GM12864 (cell line): ENCODE measurements at regions not wholly inside any gene's neighbourhood (a gene's known extent, or its start where the extent isn't known, plus 50 kb on each side); places are given as distances from the start of the nearest gene placed in this dataset.
A peak's percentile ranks its signal among the peaks of the same experiment; 100 is the strongest.
"Not testable (repeated sequence)": the region's sequence is repeated elsewhere in the genome, so short reads cannot be mapped to it uniquely, and the experiment has no call there.

Experiments used
- DNase-seq: peaks from one replicate; pipeline ENCODE4 v3.0.0-alpha.2; 2011; ENCODE audit warnings: low read depth
- H3K4me3 ChIP-seq: 2 replicates; pipeline ENCODE4 v1.5.1; 2011; ENCODE audit warnings: mild to moderate bottlenecking, low read depth, low read length, control low read depth
- CTCF ChIP-seq: IDR thresholded peaks from 2 replicates; pipeline ENCODE4 v1.5.1; 2011; ENCODE audit warnings: low read depth, mild to moderate bottlenecking, moderate library complexity, low read length, control low read depth, inconsistent platforms; ENCODE audit errors: missing control alignments

DNA sequence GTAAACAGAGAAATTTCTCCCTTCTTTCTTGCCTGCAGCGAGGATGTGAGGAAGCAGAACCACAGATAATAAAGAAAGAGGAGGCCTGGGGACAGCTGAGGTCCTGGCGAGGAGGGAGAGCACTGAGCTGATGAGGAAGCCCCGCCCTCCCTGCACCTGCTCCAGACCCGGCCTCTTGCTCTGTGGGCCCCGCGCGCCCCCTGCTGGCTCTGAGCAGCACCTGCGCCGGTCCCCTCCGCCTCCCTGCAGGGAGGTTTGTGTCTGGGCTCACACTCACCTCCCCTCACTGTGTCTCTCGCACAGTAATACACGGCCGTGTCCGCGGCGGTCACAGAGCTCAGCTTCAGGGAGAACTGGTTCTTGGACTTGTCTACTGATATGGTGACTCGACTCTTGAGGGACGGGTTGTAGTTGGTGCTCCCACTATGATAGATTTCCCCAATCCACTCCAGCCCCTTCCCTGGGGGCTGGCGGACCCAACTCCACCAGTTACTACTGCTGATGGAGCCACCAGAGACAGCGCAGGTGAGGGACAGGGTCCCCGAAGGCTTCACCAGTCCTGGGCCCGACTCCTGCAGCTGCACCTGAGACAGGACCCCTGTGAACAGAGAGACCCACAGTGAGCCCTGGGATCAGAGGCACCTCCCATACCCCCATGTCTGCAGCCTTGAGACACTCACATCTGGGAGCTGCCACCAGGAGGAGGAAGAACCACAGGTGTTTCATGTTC is 485.4 kb downstream of the TMEM121 start:
- DNase-seq, H3K4me3 ChIP-seq: not testable (repeated sequence)
- TF ChIP-seq CTCF = peak; percentile 34

DNA sequence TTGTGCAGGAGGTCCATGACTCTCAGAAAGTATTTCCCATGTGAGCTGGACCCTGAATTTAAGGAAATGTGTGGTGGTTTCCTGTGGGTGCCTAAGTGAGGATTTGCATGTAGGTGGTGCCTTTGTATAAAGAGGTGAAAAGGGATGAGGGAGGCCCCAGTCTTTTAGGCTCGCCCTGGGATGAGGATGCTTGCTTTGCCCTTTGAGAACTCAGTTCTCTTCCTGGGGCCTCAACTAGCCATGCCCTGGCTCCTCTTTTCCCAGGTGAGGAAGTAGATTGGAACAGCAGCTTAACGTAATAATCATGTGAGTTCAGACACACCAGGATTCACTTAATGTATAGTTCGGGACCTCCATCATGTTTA is 486.0 kb downstream of the TMEM121 start:
- not testable (repeated sequence) for DNase-seq, H3K4me3 ChIP-seq

DNA sequence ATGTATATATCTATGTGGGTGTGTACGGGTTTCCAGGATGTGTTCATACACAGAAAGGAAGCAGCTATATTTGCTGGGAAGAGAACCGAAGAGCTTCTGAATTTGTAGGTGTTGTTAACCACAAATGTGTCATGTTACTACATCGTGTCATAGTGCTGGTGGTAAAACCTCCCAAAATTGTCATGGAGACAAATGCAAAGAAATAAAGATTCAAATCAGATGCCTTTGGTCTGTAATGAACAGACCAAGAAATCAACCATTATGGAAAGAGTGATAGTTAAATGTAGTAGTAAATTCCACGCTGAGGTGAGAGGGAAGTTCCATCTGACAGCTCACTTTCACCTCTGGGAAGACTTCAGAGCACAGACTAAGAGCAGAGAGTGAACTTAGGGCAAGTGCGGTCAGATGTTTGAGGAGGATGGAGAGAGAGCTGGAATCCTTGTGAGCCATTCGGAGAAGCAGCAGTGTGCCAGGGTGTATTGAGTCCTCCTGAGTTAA is 487.5 kb downstream of the TMEM121 start:
- no peak overlapping the region for H3K4me3 ChIP-seq

GRCh38 chr14:106017952-106018351 is 491.6 kb downstream of the TMEM121 start:
- H3K4me3 ChIP-seq, DNase-seq: not testable (repeated sequence)

More for the DNA sequence above, 487.5 kb downstream of the TMEM121 start:
- DNase-seq = no peak
- TF ChIP-seq CTCF = no peak

DNA sequence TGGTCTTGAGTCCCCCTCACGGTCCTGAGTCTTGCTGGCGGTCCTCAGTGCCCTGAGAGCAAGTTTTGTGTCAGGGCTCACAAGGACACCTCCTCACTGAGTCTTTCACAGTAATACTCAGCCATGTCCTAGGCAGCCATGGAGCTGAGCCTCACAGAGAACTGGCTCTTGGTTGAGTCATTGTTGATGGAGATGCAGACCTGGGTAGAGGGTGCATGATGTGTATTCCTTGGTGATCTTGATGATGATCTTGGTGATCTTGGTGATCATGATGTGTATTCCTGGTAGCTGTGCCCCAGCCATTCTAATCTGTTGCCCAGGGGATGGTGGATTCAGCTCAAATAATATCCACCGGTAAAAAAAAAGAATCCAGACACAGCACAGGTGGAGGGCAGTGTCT is 495.4 kb downstream of the TMEM121 start:
- TF ChIP-seq CTCF = no peak
- H3K4me3 ChIP-seq = no peak overlapping the region
- no peak for DNase-seq

DNA sequence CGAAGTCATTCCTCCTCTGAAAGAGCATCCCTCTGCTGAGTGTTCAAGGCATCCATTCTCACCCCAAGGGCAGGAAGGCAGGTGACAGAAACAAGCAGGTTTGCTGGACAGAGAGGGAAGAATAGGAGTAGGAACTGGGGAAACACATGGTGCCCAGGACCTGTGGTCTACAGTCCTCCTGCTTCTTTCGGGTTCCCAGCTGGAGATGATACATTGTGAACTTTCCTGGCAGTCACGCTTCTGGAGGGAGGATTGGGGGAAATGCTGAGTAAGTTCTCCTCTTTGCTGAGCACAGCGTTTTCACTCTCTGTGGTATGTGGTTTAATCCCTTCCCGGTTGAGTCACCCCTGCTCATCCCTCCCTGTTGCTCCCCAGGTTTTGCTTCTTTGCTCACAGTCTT is 496.3 kb downstream of the TMEM121 start:
- DNase-seq, H3K4me3 ChIP-seq: not testable (repeated sequence)

GRCh38 chr14:106023411-106023810 is 497.0 kb downstream of the TMEM121 start:
- no peak overlapping the region for H3K4me3 ChIP-seq
- no peak for DNase-seq
- no peak for TF ChIP-seq CTCF

GRCh38 chr14:106024983-106025604 is 498.7 kb downstream of the TMEM121 start:
- no peak for DNase-seq
- H3K4me3 ChIP-seq = no peak overlapping the region
- no peak for TF ChIP-seq CTCF
